Activated CD8-positive, alpha-beta memory T cell treated with anti-CD3 and anti-CD28 coated beads for 36 hours (primary cell): ENCODE measurements at regions not wholly inside any gene's neighbourhood (a gene's known extent, or its start where the extent isn't known, plus 50 kb on each side); places are given as distances from the start of the nearest gene placed in this dataset.
"Not testable (repeated sequence)": the region's sequence is repeated elsewhere in the genome, so short reads cannot be mapped to it uniquely, and the experiment has no call there.

Experiments
- CTCF ChIA-PET: fragments of 350-600 bp; sonication (Branson Sonifier 250); formaldehyde crosslinking; loops from one replicate; lab custom pipeline; 2021; ENCODE audit warnings: antibody characterized with exemption; lab: Charles Lee
- POLR2A ChIA-PET: fragments of 350-600 bp; sonication (Branson Sonifier 250); formaldehyde crosslinking; loops from one replicate; lab custom pipeline; 2021; ENCODE audit warnings: antibody characterized with exemption; lab: Charles Lee

GRCh38 chr1:194848846-194849245 lies 1662.4 kb upstream of the B3GALT2 start:
- ChIA-PET CTCF (no interaction called here), POLR2A (no interaction called here)

- ChIA-PET CTCF (no interaction called here), POLR2A (no interaction called here)
Measured at GRCh38 chr1:194846488-194846887, 1660.1 kb upstream of the B3GALT2 start.

GRCh38 chr1:194843077-194843476 lies 1656.7 kb upstream of the B3GALT2 start:
- POLR2A ChIA-PET: no interaction called here
- CTCF ChIA-PET: no interaction called here

- POLR2A ChIA-PET: no interaction called here
- CTCF ChIA-PET: no interaction called here
Measured at GRCh38 chr1:194833111-194833510, 1646.7 kb upstream of the B3GALT2 start.

- CTCF ChIA-PET, POLR2A ChIA-PET: not testable (repeated sequence)
Measured at GRCh38 chr1:194831595-194831994, 1645.2 kb upstream of the B3GALT2 start.

- ChIA-PET CTCF (no interaction called here), POLR2A (no interaction called here)
Measured at GRCh38 chr1:194830387-194830786, 1644.0 kb upstream of the B3GALT2 start.

GRCh38 chr1:194829492-194829891 lies 1643.1 kb upstream of the B3GALT2 start:
- CTCF ChIA-PET: no interaction called here
- POLR2A ChIA-PET: no interaction called here

- CTCF ChIA-PET: no interaction called here
- POLR2A ChIA-PET: no interaction called here
Measured at GRCh38 chr1:194825382-194825781, 1639.0 kb upstream of the B3GALT2 start.

- ChIA-PET POLR2A (no interaction called here), CTCF (no interaction called here)
Measured at GRCh38 chr1:194821091-194821490, 1634.7 kb upstream of the B3GALT2 start.

GRCh38 chr1:194818674-194819073 lies 1632.3 kb upstream of the B3GALT2 start:
- ChIA-PET CTCF (no interaction called here), POLR2A (no interaction called here)

GRCh38 chr1:194816859-194817258 lies 1630.4 kb upstream of the B3GALT2 start:
- ChIA-PET POLR2A (no interaction called here), CTCF (no interaction called here)

- POLR2A ChIA-PET: no interaction called here
- CTCF ChIA-PET: no interaction called here
Measured at GRCh38 chr1:194813096-194813495, 1626.7 kb upstream of the B3GALT2 start.

- CTCF ChIA-PET: no interaction called here
Measured at GRCh38 chr1:194809665-194810064, 1623.3 kb upstream of the B3GALT2 start.

GRCh38 chr1:194809215-194809614 lies 1622.8 kb upstream of the B3GALT2 start:
- POLR2A ChIA-PET: no interaction called here
- CTCF ChIA-PET: no interaction called here

More at GRCh38 chr1:194809665-194810064, 1623.3 kb upstream of the B3GALT2 start:
- POLR2A ChIA-PET: no interaction called here

GRCh38 chr1:194807530-194808220 lies 1621.3 kb upstream of the B3GALT2 start:
- CTCF ChIA-PET: no interaction called here

GRCh38 chr1:194802572-194802971 lies 1616.2 kb upstream of the B3GALT2 start:
- POLR2A ChIA-PET: no interaction called here
- CTCF ChIA-PET: no interaction called here

More at GRCh38 chr1:194807530-194808220, 1621.3 kb upstream of the B3GALT2 start:
- POLR2A ChIA-PET: no interaction called here

GRCh38 chr1:194795917-194796593 lies 1609.6 kb upstream of the B3GALT2 start:
- CTCF ChIA-PET: no interaction called here

GRCh38 chr1:194787001-194787400 lies 1600.6 kb upstream of the B3GALT2 start:
- CTCF ChIA-PET: no interaction called here
- POLR2A ChIA-PET: no interaction called here

More at GRCh38 chr1:194795917-194796593, 1609.6 kb upstream of the B3GALT2 start:
- POLR2A ChIA-PET: no interaction called here

- ChIA-PET POLR2A (no interaction called here), CTCF (no interaction called here)
Measured at GRCh38 chr1:194786027-194786426, 1599.6 kb upstream of the B3GALT2 start.

- ChIA-PET POLR2A (no interaction called here), CTCF (no interaction called here)
Measured at GRCh38 chr1:194776657-194777056, 1590.2 kb upstream of the B3GALT2 start.

- ChIA-PET CTCF (no interaction called here), POLR2A (no interaction called here)
Measured at GRCh38 chr1:194774535-194774934, 1588.1 kb upstream of the B3GALT2 start.
